GM20000 (cell line): ENCODE measurements at regions not wholly inside any gene's neighbourhood (a gene's known extent, or its start where the extent isn't known, plus 50 kb on each side); places are given as distances from the start of the nearest gene placed in this dataset.

Experiments
- DNase-seq: peaks from one replicate; pipeline ENCODE4 v3.0.0; 2012; ENCODE audit warnings: low spot score
- TF ChIP-seq, protein P1 (sequence below): IDR thresholded peaks from 2 replicates; pipeline ENCODE4 v1.5.1; 2012; ENCODE audit warnings: mild to moderate bottlenecking, control low read depth; ENCODE audit errors: extremely low read depth, missing control alignments

DNA sequence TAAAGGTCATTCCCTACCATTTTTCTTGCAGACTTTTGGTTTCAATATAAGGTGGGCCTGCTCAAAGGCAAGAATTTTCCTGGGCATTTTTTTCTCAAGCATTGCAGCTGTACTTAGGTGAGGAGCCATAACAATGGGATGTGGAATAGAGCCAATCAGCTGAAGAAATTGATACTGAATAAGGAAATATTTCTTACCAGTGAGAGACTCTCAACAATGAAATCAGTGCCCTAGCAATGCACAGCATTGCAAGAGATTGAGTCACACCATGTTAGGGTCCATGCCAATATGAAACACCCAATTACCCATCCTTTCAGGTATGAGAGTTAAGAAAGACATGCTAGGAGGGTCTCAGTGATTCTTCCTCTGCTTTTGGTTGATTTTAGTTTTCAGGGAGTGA, 237.6 kb downstream of the SOX9 start:
- no peak for DNase-seq
- TF ChIP-seq, protein P1, sequence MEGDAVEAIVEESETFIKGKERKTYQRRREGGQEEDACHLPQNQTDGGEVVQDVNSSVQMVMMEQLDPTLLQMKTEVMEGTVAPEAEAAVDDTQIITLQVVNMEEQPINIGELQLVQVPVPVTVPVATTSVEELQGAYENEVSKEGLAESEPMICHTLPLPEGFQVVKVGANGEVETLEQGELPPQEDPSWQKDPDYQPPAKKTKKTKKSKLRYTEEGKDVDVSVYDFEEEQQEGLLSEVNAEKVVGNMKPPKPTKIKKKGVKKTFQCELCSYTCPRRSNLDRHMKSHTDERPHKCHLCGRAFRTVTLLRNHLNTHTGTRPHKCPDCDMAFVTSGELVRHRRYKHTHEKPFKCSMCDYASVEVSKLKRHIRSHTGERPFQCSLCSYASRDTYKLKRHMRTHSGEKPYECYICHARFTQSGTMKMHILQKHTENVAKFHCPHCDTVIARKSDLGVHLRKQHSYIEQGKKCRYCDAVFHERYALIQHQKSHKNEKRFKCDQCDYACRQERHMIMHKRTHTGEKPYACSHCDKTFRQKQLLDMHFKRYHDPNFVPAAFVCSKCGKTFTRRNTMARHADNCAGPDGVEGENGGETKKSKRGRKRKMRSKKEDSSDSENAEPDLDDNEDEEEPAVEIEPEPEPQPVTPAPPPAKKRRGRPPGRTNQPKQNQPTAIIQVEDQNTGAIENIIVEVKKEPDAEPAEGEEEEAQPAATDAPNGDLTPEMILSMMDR: no peak

DNA sequence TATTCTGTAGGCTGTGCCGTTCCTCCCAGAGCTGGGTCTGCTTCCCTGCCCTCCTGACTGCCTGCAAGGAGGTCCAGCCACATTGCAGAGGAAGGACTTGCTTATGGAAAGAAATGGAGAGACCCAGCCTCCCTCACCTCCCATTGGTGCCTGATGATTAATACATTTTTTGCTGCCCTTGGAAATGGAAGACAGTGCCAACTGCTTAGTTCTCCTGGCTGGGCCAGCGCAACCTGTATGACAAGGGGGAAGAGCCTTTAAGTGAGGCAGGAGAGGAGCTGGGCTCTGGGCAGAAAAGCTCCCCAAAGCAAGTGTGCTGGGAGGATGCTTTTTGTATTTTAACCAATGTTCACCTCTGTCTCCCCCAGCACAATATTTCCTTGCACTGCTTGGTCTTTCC, 238.5 kb downstream of the SOX9 start:
- TF ChIP-seq, protein P1: no peak
- DNase-seq: no peak

DNA sequence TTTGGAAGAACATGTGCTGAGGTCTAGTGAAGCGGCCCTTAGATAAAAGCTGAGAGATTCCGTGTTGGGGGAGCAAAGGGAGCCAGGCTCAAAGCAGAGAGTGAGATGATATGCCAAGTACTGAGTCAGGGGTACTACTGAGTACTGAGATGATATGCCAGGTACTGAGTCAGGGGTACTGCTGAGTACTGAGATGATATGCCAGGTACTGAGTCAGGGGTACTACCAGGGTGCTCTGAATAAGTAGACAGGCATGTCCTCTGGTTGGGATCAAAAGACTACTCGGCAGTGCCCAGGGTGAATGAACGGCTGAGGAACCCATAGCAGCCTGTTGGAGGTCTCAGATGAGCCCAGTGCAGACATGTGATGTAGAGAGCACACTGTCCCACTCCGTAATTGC, 239.0 kb downstream of the SOX9 start:
- TF ChIP-seq, protein P1: no peak
- DNase-seq: no peak

DNA sequence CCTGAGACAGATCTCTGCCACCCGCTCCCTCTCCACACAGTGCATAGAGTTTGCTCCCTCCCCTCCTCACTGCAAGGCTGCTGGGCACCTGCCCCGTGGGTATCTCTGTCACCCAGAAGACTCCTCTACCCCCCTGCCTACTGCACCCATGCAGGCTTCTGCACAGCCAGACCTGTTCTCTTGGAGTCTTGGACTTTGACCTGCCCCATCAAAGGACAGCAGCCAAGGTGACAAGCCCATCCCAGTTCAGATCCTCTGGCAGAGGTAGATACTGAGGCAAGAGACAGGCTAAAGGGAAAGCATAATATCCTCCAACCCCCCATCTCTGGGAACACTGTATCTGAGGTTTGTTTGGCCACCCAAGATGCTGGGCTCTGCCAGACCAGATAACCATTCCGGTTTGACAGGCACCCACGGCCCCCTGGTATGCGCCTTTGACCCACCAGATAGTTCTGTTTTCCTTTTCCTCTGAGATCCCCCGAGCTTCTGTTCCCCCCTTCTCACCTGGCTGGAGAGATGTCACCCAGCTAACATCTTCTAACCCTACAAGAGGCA, 239.6 kb downstream of the SOX9 start:
- TF ChIP-seq, protein P1: no peak
- DNase-seq: no peak

DNA sequence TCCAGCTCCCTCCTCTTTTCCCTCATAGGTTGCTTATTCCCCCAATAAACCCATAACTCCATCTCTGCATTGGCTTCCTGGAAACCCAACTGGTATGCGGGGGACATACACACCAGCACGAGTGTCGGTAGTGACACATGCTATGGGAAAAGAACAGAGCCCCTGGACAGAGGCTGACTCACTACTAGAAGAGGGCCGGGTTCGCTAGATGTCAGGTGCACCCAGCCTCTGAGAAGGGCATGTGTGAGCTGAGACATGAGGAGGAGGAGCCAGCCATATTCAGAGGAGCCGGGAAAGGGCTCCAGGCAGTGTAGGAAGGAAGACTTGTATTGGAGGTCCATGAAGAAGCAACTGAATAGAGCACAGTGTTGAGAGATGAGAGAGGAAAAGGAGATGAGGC, 241.1 kb downstream of the SOX9 start:
- no peak for DNase-seq
- TF ChIP-seq, protein P1: no peak

DNA sequence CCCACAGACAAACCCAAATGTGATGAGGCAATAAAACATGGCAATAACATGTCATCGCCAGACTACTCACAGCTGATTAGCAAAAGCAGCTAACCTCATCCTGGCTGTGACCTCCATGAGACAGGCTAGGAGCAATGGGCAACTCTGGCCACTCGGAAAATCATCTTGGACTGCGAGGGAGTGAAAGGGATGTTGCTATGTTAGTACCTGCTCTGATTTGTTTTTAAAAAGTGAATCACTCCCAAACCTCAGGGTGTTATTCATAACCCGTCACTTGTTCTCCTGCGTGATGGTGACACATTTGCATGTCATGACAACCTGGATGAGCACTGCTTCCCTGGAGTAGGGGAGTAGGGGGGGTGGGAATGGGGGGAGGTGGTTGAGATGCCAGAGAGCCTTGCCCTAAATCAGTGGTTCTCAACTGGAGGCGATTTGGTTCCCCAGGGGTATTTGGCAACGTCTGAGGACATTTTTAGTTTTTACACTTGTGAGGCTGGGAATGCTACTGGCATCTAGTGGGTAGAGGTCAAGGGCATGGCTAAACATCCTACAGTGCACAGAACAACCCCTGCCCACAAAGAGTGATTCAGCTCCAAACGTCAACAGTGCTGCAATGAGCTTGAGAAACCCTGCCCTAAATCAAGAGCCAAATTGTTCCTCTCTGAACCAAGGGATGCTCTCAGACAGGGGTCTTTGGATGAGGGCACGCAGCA, 241.7 kb downstream of the SOX9 start:
- TF ChIP-seq, protein P1: no peak
- DNase-seq: no peak

DNA sequence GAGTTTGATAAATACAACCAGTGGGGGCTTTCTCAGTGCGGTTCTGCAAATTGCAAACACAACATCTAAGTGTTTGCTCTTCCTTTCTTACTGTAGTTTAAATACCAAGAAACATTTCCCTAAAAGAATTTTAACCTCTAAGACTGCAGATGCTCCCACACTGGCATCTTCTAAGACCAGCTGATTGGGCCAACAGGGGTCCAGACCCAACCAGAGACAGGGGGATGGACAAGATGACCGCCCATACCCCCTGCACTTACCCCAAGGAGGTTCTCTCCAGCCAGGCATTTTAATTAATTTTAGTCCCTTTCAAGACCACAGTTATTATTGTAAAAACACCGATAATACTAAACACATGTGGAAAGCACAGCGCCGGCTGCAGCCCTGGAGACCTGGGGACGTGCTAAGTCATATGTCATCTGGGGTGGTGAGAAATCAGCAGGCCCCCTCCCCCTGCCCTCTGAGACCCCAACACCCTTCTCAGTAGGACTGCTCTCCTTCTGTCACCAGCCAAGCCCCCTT, 242.3 kb downstream of the SOX9 start:
- TF ChIP-seq, protein P1: no peak
- no peak for DNase-seq
